ENCODE measurements at regions not wholly inside any gene's neighbourhood (a gene's known extent, or its start where the extent isn't known, plus 50 kb on each side); places are given as distances from the start of the nearest gene placed in this dataset.
A peak's percentile ranks its signal among the peaks of the same experiment; 100 is the strongest.

- TF ChIP-seq, protein P1, sequence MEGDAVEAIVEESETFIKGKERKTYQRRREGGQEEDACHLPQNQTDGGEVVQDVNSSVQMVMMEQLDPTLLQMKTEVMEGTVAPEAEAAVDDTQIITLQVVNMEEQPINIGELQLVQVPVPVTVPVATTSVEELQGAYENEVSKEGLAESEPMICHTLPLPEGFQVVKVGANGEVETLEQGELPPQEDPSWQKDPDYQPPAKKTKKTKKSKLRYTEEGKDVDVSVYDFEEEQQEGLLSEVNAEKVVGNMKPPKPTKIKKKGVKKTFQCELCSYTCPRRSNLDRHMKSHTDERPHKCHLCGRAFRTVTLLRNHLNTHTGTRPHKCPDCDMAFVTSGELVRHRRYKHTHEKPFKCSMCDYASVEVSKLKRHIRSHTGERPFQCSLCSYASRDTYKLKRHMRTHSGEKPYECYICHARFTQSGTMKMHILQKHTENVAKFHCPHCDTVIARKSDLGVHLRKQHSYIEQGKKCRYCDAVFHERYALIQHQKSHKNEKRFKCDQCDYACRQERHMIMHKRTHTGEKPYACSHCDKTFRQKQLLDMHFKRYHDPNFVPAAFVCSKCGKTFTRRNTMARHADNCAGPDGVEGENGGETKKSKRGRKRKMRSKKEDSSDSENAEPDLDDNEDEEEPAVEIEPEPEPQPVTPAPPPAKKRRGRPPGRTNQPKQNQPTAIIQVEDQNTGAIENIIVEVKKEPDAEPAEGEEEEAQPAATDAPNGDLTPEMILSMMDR (IDR thresholded peaks at IDR 0.05; ENCODE audit: borderline replicate concordance, extremely low read depth, insufficient read depth), result no peak
- Histone ChIP-seq H3K4me1 (ENCODE audit: control insufficient read depth in 2 of 3, insufficient read depth in 2 of 3, low read depth in 1 of 3, low read length in 3 of 3) (peaks cover 0 to 2% (median 0%) of the 10 kb centered on the region in 3 donors), H3K27me3 (ENCODE audit: control insufficient read depth, insufficient read depth, low read length) (peaks cover 2% of the 10 kb centered on the region), H3K27ac (ENCODE audit: low read depth in 2 of 2, low read length in 2 of 2) (no peak overlapping the region), H3K4me3 (ENCODE audit: low read length in 3 of 3) (no peak overlapping the region), H3K9ac (ENCODE audit: low read length in 3 of 3) (no peak overlapping the region), H3K9me3 (ENCODE audit: control insufficient read depth in 2 of 3, insufficient read depth in 1 of 3, low read length in 3 of 3) (no peaks in the 10 kb centered on the region), H3K36me3 (ENCODE audit: control insufficient read depth in 2 of 3, insufficient read depth in 3 of 3, low read length in 3 of 3) (no peaks in the 10 kb centered on the region)
- DNase-seq (no peak), FAIRE-seq (no peak)
- intact Hi-C loops (cut with DNase I), result loop anchor here (10.0 kb wide), 1 partner anchor 467 kb away; no protein-coding TSS in a partner anchor
These were observed 165.6 kb upstream of the PRSS16 start for GRCh38 chr6:27081931-27082330.

DNA sequence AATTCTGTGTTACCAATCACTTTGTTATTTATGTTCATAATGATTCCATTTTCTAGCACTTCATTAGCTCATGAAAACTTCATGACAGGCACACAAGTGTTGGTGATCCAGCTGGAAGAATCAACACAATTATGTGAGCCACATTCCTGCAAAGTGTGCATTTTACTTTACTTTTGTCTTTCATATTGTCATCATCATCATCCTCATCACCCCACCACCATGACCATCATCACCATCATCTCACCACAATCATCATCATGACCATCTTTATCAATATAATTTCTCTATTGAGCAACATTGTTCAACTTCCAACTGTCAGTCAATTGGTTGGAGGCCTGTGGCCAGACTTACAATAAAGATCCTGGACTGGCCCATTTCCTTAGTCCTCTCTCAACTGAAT lies 159.4 kb upstream of the PRSS16 start:
- Histone ChIP-seq H3K4me1 (ENCODE audit: control insufficient read depth in 2 of 3, insufficient read depth in 2 of 3, low read depth in 1 of 3, low read length in 3 of 3) (peaks cover 0 to 2% (median 0%) of the 10 kb centered on the region in 3 donors), H3K9ac (ENCODE audit: low read length in 3 of 3) (no peak overlapping the region), H3K4me3 (ENCODE audit: low read length in 3 of 3) (no peak overlapping the region), H3K27ac (ENCODE audit: low read depth in 2 of 2, low read length in 2 of 2) (no peak overlapping the region), H3K27me3 (ENCODE audit: control insufficient read depth, insufficient read depth, low read length) (peaks cover 22% of the 10 kb centered on the region), H3K36me3 (ENCODE audit: control insufficient read depth in 2 of 3, insufficient read depth in 3 of 3, low read length in 3 of 3) (no peaks in the 10 kb centered on the region), H3K9me3 (ENCODE audit: control insufficient read depth in 2 of 3, insufficient read depth in 1 of 3, low read length in 3 of 3) (no peaks in the 10 kb centered on the region)
- FAIRE-seq (no peak), DNase-seq (no peak)
- intact Hi-C loops (cut with DNase I), result loop anchor here (10.0 kb wide), 1 partner anchor 473 kb away; no protein-coding TSS in a partner anchor
- TF ChIP-seq, protein P1 (IDR thresholded peaks at IDR 0.05; ENCODE audit: borderline replicate concordance, extremely low read depth, insufficient read depth), result no peak

DNA sequence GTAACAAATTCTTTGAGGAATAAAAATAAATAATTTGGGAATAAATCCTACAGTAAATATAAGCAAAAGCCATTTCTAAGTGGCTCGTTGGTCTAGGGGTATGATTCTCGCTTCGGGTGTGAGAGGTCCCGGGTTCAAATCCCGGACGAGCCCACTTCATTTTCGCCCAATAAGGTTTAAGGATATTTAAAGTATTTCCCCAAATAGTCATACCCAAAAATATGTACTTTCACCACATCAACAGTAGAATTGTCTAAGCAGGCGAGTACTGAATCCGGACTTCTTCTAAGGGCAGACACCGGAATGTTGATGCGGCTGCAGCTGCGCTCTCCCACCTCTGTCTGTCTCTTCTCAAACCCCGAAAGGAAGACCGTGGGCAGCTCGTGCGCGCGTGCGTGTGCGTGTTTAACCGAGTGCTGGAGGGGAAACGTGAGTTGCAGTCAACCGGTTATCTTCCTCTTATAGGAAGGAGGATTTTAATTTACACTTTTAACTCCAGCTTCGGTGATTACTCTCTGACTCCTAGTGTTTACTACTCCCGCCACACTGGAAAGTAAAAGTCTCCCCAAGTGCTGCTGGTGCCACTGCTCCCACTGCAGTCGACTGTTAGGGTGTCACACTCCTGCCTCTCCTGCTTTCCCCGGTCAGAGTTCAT lies 155.7 kb upstream of the PRSS16 start:
- Histone ChIP-seq H3K27ac (ENCODE audit: low read depth in 2 of 2, low read length in 2 of 2) (no peak overlapping the region), H3K36me3 (ENCODE audit: control insufficient read depth in 2 of 3, insufficient read depth in 3 of 3, low read length in 3 of 3) (no peaks in the 10 kb centered on the region), H3K9ac (ENCODE audit: low read length in 3 of 3) (no peak overlapping the region), H3K9me3 (ENCODE audit: control insufficient read depth in 2 of 3, insufficient read depth in 1 of 3, low read length in 3 of 3) (no peaks in the 10 kb centered on the region), H3K4me1 (ENCODE audit: control insufficient read depth in 2 of 3, insufficient read depth in 2 of 3, low read depth in 1 of 3, low read length in 3 of 3) (peaks cover 0 to 2% (median 0%) of the 10 kb centered on the region in 3 donors), H3K27me3 (ENCODE audit: control insufficient read depth, insufficient read depth, low read length) (peaks cover 32% of the 10 kb centered on the region), H3K4me3 (ENCODE audit: low read length in 3 of 3) (peak overlapping the region in 1 of 3 donors; percentile 28)
- intact Hi-C loops (cut with DNase I), result no loop called here
- FAIRE-seq (no peak), DNase-seq (peak in 3 of 5 donors; percentile 19 to 37 (median 28))
- TF ChIP-seq, protein P1 (IDR thresholded peaks at IDR 0.05; ENCODE audit: borderline replicate concordance, extremely low read depth, insufficient read depth), result no peak
